ENCODE measurements at regions not wholly inside any gene's neighbourhood (a gene's known extent, or its start where the extent isn't known, plus 50 kb on each side); places are given as distances from the start of the nearest gene placed in this dataset.
A peak's percentile ranks its signal among the peaks of the same experiment; 100 is the strongest.

DNA sequence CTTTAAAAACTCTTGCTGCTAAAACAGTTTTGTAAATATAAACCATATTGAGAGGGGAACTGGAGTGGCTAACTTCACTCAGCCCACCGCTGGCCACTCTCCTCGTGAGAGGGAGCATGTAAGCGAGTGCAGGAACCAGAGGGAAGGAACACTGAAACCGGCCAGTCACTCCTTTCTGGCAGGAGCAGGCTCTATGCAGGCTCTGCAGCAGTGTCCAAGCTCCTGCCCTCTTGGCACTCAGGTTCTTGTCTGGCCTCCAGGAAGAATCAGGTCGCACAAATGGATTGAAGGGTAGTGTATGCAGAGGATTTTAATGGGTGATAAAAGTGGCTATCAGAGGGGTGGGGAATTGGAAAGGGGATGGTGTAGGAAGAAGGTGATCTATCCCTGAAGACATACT, 157.7 kb downstream of the TMX3 start:
- H3K27me3 Mint-ChIP-seq (ENCODE audit: insufficient read depth): no peaks in the 10 kb centered on the region; the same call in 1 of the 2 replicates
- no peak for TF ChIP-seq CTCF (IDR thresholded peaks at IDR 0.05)
- no peak overlapping the region for H3K27ac Mint-ChIP-seq
- no peak for DNase-seq
- peaks cover 35% of the 10 kb centered on the region for H3K4me1 Mint-ChIP-seq (ENCODE audit: low read depth)
- no peaks in the 10 kb centered on the region for H3K9me3 Mint-ChIP-seq
- H3K4me3 Mint-ChIP-seq: no peak overlapping the region
- H3K36me3 Mint-ChIP-seq (ENCODE audit: low read depth): no peaks in the 10 kb centered on the region

- Mint-ChIP-seq H3K9me3 (no peaks in the 10 kb centered on the region), H3K36me3 (ENCODE audit: low read depth) (no peaks in the 10 kb centered on the region)
- peak; percentile 24 for DNase-seq
Measured at GRCh38 chr18:68555879-68556301, 159.0 kb downstream of the TMX3 start.

GRCh38 chr18:68548904-68549870, 165.7 kb downstream of the TMX3 start:
- Mint-ChIP-seq H3K9me3 (no peaks in the 10 kb centered on the region), H3K27ac (peak overlapping the region; percentile 60), H3K4me1 (ENCODE audit: low read depth) (peaks cover 36% of the 10 kb centered on the region), H3K4me3 (0 out of 2 replicates have a peak overlapping the region, but pooled peaks have one; percentile 33), H3K36me3 (ENCODE audit: low read depth) (no peaks in the 10 kb centered on the region), H3K27me3 (ENCODE audit: insufficient read depth) (peaks cover 2% of the 10 kb centered on the region; the same call in 1 of the 2 replicates)
- DNase-seq: peak; percentile 67
- TF ChIP-seq CTCF (IDR thresholded peaks at IDR 0.05): no peak

More at GRCh38 chr18:68555879-68556301, 159.0 kb downstream of the TMX3 start:
- Mint-ChIP-seq H3K27ac (no peak overlapping the region), H3K4me3 (no peak overlapping the region), H3K4me1 (ENCODE audit: low read depth) (peaks cover 34% of the 10 kb centered on the region), H3K27me3 (ENCODE audit: insufficient read depth) (peaks cover 2% of the 10 kb centered on the region; the same call in 1 of the 2 replicates)
- no peak for TF ChIP-seq CTCF (IDR thresholded peaks at IDR 0.05)

GRCh38 chr18:68543344-68543743, 171.6 kb downstream of the TMX3 start:
- H3K4me3 Mint-ChIP-seq: no peak overlapping the region
- DNase-seq: no peak
- H3K27me3 Mint-ChIP-seq (ENCODE audit: insufficient read depth): no peaks in the 10 kb centered on the region
- H3K36me3 Mint-ChIP-seq (ENCODE audit: low read depth): no peaks in the 10 kb centered on the region
- no peaks in the 10 kb centered on the region for H3K9me3 Mint-ChIP-seq
- no peak overlapping the region for H3K27ac Mint-ChIP-seq
- TF ChIP-seq CTCF (IDR thresholded peaks at IDR 0.05): no peak
- peaks cover 4% of the 10 kb centered on the region; the same call in 1 of the 2 replicates for H3K4me1 Mint-ChIP-seq (ENCODE audit: low read depth)

GRCh38 chr18:68542846-68543245, 172.1 kb downstream of the TMX3 start:
- no peaks in the 10 kb centered on the region for H3K36me3 Mint-ChIP-seq (ENCODE audit: low read depth)
- no peak overlapping the region for H3K27ac Mint-ChIP-seq
- no peaks in the 10 kb centered on the region for H3K4me1 Mint-ChIP-seq (ENCODE audit: low read depth)
- no peaks in the 10 kb centered on the region for H3K9me3 Mint-ChIP-seq
- no peak overlapping the region for H3K4me3 Mint-ChIP-seq
- TF ChIP-seq CTCF (IDR thresholded peaks at IDR 0.05): no peak
- DNase-seq: no peak
- H3K27me3 Mint-ChIP-seq (ENCODE audit: insufficient read depth): no peaks in the 10 kb centered on the region

Measured in HFFc6 (cell line).